ENCODE measurements at regions not wholly inside any gene's neighbourhood (a gene's known extent, or its start where the extent isn't known, plus 50 kb on each side); places are given as distances from the start of the nearest gene placed in this dataset.
"Not testable (repeated sequence)": the region's sequence is repeated elsewhere in the genome, so short reads cannot be mapped to it uniquely, and the experiment has no call there.

- no peak for TF ChIP-seq CTCF (conservative IDR thresholded peaks at IDR 0.05)
- Mint-ChIP-seq H3K27me3 (ENCODE audit: low read depth) (no peaks in the 10 kb centered on the region), H3K4me1 (peaks cover 17% of the 10 kb centered on the region), H3K9me3 (peaks cover 6% of the 10 kb centered on the region), H3K27ac (ENCODE audit: unreplicated experiment) (no peak overlapping the region), H3K4me3 (no peak overlapping the region), H3K36me3 (ENCODE audit: low read depth) (no peaks in the 10 kb centered on the region)
- DNase-seq (ENCODE audit: low read depth, low spot score) = no peak
Observed at GRCh38 chr20:48132834-48133233, 347.6 kb upstream of the SULF2 start.

- H3K27ac Mint-ChIP-seq (ENCODE audit: unreplicated experiment) = no peak overlapping the region
Observed at GRCh38 chr20:48131581-48131980, 346.3 kb upstream of the SULF2 start.

GRCh38 chr20:48129345-48129942 is 344.2 kb upstream of the SULF2 start:
- TF ChIP-seq CTCF (conservative IDR thresholded peaks at IDR 0.05) = no peak
- H3K27me3 Mint-ChIP-seq (ENCODE audit: low read depth) = no peaks in the 10 kb centered on the region
- H3K4me3 Mint-ChIP-seq = no peak overlapping the region
- DNase-seq (ENCODE audit: low read depth, low spot score) = no peak
- H3K36me3 Mint-ChIP-seq (ENCODE audit: low read depth) = no peaks in the 10 kb centered on the region
- H3K4me1 Mint-ChIP-seq = peaks cover 21% of the 10 kb centered on the region
- H3K9me3 Mint-ChIP-seq = peaks cover 6% of the 10 kb centered on the region
- H3K27ac Mint-ChIP-seq (ENCODE audit: unreplicated experiment) = no peak overlapping the region

More at GRCh38 chr20:48131581-48131980, 346.3 kb upstream of the SULF2 start:
- Mint-ChIP-seq H3K36me3 (ENCODE audit: low read depth) (no peaks in the 10 kb centered on the region), H3K4me3 (no peak overlapping the region), H3K9me3 (peaks cover 6% of the 10 kb centered on the region), H3K27me3 (ENCODE audit: low read depth) (no peaks in the 10 kb centered on the region), H3K4me1 (peaks cover 21% of the 10 kb centered on the region)
- DNase-seq (ENCODE audit: low read depth, low spot score) = no peak
- TF ChIP-seq CTCF (conservative IDR thresholded peaks at IDR 0.05) = no peak

- no peak for DNase-seq (ENCODE audit: low read depth, low spot score)
- Mint-ChIP-seq H3K36me3 (ENCODE audit: low read depth) (no peaks in the 10 kb centered on the region), H3K4me3 (no peak overlapping the region), H3K27me3 (ENCODE audit: low read depth) (no peaks in the 10 kb centered on the region), H3K9me3 (peaks cover 4% of the 10 kb centered on the region), H3K4me1 (peaks cover 21% of the 10 kb centered on the region), H3K27ac (ENCODE audit: unreplicated experiment) (no peak overlapping the region)
- TF ChIP-seq CTCF (conservative IDR thresholded peaks at IDR 0.05) = no peak
Observed at GRCh38 chr20:48128436-48128835, 343.2 kb upstream of the SULF2 start.

- H3K27me3 Mint-ChIP-seq (ENCODE audit: low read depth); DNase-seq (ENCODE audit: low read depth, low spot score); H3K36me3 Mint-ChIP-seq (ENCODE audit: low read depth); H3K27ac Mint-ChIP-seq (ENCODE audit: unreplicated experiment); H3K4me3 Mint-ChIP-seq; H3K9me3 Mint-ChIP-seq: not testable (repeated sequence)
- H3K4me1 Mint-ChIP-seq = peaks cover 21% of the 10 kb centered on the region
Observed at GRCh38 chr20:48127964-48128363, 342.7 kb upstream of the SULF2 start.

- not testable (repeated sequence) for H3K4me3 Mint-ChIP-seq; H3K36me3 Mint-ChIP-seq (ENCODE audit: low read depth); H3K9me3 Mint-ChIP-seq; H3K27me3 Mint-ChIP-seq (ENCODE audit: low read depth); DNase-seq (ENCODE audit: low read depth, low spot score)
- peak overlapping the region; percentile 48 for H3K27ac Mint-ChIP-seq (ENCODE audit: unreplicated experiment)
- H3K4me1 Mint-ChIP-seq = peaks cover 21% of the 10 kb centered on the region
Observed at GRCh38 chr20:48127133-48127532, 341.9 kb upstream of the SULF2 start.
